Medulla oblongata (tissue), 1 donor: ENCODE measurements at regions not wholly inside any gene's neighbourhood (a gene's known extent, or its start where the extent isn't known, plus 50 kb on each side); places are given as distances from the start of the nearest gene placed in this dataset.

Experiments
- DNase-seq: peaks from one replicate; pipeline ENCODE4 v3.0.0-alpha.2; 2015; ENCODE audit errors: extremely low spot score

DNA sequence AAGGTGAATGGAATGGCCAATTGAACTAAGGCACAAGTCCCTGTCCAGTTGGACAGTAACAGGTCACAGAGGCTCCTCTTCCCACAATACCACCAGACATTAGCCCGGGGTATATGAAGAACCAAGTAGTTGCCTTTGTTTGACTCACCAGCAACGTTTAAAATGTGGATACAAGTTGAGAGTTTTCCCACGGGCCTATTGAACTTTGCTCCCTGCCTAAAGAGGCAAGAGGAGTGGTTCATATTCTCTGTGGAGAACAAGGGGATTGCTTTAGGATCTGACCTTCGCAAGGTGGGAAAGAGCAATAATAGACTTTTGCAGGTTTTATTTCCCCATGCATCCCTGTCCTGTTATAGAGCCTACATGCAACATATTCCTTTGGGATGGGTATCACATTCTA lies 177.2 kb downstream of the POU4F1 start:
- no peak for DNase-seq

DNA sequence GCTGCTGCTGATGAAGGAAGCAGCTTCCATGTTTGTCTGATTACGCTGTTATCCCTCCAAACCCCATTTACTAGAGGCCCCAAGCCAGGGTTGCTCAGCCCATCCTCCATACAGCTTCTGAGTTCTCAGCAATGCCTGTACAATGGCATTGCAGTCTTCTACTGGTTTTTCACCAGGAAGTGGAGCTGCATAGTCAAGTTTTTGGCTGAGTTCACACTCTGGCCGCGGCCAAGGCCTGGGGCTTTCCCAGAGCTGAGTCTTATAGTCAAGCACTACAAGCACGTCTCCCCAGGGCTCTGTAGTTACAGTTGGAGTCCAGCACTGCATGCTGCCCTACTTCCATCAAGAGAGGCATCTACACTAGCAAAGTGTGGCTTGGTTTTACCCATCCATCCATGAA lies 182.5 kb downstream of the POU4F1 start:
- peak; percentile 12 for DNase-seq

DNA sequence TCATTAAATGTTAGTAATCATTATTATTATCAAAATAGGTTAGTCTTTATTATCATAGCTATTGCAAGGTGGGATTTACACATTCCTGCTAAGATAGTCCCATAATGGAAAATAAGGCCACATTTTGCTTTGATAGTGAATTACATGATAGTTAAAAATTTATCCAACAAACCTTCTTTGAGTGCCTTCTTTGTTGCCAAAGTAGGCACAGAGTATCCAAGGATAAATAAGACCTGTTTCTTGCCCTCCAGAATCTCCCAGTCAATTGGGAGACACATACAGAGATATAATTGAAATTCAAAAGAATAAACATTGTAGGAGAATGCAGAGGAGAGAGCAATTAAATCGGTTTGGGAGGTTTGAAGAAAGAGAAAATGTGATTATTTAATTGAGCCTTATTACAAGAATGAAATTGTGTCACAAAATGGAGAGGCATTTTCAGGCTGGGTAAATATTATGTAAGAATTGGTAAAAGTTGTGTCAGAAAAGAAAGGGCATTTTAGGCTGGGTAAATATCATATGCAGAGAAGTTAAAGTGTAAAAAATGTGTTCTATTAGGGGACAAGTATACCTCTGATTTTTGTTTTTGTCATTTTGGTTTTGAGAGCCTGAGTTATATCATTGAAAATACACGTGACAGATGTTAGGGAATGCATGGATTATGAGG lies 189.3 kb downstream of the POU4F1 start:
- no peak for DNase-seq

DNA sequence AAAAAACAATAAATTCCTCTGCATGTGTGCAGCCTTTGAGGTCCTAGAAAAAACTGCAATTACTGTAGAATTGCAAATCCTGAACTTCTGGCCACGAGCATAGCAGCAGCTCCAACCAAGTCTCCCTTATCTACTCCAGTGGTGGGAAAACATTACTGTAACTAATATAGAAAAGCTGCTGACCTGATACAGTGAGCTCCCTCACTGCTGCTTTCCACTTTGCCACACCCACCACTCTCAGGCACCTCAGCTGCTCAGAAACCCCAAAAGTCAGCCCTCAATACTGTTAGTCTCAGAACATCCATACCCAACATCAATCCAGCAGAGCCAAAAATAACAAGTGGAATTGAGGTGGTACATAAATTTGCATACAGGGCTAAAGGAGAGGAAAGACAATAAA lies 192.5 kb downstream of the POU4F1 start:
- DNase-seq, result no peak

DNA sequence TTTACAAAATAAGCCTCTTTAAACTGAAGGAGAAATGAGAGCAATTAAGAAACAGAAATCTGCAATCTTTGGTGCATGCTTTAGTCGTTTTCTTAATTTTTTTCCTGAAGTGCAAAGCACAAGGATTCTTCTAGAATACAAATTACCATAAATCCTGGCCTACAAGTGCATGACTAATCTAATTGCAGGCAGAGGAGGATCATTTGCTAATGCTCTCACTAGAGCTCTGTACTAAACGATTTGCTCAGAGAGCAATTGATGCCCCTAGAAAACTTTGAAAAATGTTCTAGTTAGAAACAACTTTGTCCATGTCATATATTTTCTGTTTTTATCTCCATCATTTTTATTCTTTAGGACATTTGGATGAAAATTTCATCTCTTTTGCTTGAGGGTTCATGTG lies 193.2 kb downstream of the POU4F1 start:
- no peak for DNase-seq

DNA sequence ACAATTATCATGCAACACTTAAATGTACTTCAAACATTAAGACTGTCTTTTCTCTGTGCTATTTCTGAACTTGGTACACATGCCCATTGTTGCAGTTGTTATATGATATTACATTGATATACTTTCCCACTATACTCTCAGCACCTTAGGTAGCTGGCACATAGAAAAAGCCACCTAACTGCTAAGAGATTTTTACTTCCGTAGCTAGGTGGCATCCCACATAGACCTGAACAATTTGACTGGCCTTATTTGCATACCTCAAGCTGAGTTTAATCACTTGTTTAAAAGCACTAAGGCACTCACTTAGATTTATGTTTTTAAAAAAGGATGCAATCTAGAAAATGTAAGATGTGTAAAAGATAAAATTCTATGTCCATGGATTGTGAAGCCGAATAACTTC lies 194.2 kb downstream of the POU4F1 start:
- no peak for DNase-seq

DNA sequence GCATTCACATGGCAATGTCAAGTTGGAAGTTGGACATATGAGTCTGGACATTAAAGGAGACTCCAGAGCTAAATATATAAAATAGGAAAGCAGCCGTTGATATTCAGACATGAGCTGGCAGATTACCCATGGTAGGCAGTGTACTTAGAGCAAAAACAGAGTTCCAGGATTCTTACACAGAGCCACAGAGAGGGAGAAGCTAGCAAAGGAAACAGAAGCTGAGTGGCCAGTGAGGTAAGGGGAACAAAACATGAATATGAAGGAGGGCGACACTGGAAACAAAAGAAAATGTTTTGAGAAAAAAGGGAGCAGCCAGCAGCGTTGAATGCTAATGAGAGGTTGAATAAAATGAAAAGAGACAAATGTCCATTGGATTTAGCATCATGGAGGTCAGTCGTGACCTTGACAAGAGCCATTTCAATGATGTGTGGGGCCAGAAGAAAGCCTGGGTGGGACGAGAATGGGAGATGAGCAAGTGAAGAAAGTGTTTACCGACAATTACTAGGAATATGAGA lies 198.4 kb downstream of the POU4F1 start:
- no peak for DNase-seq

DNA sequence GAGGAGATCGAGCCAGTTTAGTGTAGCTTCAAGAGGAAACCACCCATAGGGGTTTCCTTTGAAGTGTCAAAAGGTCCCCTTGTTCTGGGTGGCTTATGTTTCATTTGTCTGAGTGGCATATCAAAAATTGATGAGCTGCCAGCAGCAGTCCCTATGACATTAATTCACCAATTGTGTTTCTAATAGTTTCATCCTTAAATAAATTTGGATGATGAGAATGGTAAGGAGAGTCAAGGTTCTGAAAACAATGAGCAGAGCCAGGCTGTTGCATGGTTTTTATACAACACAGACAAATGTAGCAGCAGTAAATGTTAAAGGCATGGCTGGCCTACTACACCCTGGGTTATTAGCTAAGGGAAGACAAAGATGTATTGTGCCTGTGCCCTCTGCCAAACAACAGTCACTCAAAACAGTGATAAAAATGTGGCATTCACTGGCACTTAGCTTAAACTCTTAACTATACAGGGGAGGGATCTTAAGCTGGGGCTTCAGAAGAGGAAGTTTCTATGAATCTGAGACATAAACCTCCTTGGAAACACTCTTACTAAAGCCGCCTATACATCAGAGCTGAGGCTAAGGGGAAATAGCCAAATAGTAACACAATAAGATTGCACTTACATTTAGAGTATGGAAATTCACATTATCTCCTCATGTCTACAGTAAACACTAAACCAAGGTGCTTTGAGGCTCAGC lies 200.5 kb downstream of the POU4F1 start:
- no peak for DNase-seq

DNA sequence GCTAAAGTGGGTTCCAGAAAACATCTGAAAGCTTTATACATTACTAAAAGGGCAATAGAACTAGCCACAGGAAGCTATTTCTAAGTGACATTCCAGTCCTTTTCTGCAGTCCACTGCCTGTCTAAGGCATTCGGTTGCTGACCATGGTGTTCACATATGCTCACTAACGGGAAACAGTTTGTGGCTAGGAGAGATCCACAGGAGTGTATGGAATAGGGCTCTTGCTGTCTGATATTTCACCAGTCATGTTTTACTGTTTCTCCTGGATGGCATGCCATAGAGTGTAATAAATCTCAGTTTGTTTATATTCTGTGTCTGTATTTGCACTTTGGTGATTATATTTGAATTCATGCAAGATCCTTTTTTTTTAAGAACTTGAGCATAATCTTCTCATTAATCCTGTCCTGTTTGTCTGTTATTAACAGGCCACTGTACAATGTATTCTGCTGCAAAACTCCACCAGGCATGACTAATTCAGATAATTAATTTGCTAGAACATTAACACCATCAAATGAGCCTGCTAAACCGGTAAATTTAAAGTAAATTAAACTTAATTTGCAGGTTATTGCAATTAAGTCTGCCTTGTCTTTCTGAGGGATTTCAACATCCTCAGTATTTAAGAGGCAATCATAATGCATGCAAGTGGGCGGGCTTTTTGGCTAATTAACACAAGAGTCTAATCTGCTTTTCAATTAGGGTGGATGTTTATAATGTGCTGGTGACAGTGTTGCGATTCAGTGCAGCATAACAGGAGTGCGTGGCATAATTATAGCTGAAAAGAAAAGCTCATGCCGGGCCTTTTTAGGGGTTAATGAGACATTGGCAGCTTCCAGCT lies 201.3 kb downstream of the POU4F1 start:
- DNase-seq, result no peak

DNA sequence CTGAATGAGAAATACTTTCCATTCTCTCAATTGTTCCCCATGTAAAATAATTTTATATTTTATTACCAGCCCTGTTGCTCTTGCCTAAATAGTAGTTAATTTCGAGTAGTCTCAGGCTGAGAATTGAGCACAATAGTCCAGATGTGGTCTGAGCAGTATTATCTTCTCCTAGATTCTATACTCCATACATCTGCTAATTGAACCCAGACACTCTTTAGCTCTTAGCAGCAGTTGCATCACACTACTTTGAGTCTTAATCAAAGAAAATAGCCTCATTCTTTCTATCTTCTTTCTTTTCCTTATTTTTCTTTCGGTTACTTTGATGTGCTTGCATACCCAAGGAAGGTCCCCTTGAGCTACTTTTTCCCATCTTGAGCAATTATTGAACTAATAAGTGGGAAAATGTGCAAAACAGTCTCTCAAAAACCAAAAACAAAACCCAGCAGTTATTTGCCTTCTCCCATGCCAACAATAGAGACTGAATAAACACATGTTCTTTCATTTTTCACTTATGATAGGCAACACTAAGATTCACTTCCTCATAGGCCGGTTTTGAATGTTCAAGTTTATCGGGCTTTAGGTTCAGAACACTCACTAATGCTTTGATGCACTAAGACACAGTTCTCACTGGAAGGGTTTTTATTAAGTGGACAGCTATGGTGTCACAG lies 204.5 kb downstream of the POU4F1 start:
- DNase-seq, result no peak

DNA sequence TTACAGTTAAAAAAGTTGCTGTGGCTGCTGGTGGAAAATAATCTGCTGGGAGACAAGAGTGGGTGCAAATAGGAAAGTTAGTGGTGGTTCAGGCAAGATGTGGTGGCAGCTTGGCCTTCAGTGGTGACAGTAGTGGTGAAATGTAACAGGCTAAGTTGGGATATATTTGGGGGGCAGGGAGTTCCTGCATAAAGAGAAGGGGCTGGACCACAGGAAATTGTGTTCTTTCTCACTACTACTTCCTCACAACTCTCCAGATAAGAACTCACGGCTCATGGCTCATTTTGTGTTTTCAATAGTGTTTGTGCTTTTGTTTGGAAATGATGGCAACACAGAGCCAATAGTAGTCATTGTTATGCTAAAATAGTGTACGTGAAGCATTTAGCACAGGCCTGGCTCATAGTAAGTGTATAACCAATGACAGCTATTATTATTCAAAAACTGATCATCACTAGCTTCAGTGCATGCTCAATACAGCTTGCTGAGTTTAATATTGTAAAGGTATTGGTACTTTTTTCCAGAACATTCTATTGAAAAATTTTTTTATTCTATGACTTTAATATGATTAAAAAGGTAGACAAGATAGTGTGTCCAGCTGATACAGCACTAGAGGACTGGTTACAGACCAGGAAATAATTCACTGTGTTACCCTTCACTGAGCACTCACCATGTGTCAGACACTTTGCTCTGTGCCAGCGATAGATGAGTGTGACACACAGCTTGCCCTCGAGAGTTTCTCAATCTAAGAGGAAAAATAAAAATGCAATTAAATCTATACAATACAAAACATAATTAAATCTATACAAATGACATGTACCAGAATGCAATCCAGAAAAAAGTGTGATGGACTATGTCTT lies 209.8 kb downstream of the POU4F1 start:
- DNase-seq, result no peak

DNA sequence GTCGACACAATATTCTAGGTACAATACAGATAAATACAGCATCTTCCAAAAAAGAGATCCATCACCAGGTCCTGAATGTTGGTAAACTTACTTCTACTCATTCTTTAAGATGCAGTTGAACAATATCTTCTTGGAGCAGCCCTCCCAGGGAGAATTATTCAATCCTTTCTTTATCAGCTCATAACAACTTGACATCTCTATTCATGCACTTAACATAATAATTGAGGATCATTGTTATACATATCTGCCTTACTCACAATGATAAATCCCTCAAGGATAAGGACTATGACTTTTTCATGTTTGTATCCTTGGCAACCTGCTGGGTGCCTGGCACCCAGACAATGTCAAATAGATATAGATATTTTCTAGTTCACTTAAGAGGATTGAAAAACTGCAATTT lies 219.5 kb downstream of the POU4F1 start:
- DNase-seq, result no peak

DNA sequence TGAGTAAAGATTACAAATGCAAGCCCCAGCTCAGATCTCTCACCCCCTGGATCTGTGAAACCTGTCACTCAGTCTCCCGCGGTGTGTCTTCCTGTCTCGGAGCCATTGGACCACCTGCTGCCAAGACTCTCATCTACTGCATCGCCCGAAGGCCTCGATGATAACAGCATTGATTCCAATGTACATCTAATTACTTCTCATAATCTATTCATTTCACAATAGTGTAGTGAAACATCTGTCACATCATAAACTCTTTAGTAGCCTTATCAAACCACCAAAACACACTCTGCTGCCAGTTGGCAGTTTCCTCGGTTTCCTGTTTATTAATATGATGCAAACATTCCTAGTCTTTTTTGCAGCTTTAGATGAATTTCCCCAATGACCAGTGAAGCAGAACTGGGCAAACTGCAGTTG lies 220.3 kb downstream of the POU4F1 start:
- no peak for DNase-seq

DNA sequence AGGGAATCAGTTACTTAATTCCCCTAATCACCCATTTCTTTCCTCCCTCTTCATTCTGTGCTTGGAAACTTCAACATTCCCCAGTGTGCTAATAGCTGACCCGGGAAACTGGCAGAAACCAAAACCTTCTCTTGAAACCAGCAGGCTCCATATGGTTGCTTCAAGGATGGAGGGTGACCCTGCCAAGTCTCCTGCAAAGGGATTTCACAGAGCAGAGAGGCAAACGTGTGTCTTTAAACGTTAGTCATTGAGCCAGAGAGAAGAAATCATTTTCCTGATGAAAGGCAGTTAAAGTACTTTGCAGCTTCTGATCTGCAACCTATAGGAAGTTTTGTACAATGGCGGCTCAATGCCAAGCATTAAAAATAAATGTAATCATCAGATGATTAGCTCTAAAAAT lies 220.9 kb downstream of the POU4F1 start:
- peak; percentile 13 for DNase-seq

DNA sequence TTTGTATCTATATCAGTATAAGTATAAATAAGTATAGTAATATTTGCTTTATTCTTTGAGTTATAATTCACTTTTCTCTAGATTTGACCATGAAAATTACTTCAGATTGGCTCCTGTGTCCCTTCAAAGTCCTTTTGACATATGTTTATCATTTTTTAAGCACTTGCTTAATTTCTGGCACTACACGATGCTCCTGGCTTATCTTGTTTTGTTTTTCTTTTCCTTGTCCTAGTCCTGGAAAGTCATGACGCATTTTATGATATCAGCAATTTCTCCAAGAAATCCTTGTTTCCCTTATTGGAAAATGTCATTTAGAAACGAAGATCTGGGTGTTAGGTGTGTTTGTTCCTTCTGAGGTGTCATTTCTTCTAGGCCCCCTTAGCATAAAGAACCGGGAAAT lies 226.5 kb downstream of the POU4F1 start:
- no peak for DNase-seq

DNA sequence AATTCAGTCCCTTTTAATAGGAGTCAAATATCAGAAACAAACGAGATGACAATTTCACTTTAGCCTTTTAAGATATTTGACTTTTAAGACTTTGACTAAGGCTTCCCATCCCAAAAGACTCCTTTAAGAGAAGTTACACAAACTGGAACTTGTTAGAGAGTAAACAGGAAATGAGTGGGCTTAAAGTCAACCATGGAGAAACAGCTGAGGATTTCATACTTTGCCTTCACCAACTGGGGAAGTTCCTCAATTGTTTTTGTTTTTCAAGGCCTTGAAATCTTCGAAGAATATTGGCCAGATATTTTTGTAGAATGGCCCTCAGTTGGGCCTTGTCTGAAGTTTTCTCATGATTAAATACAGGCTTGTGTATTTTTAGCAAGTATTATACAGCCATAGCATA lies 227.3 kb downstream of the POU4F1 start:
- DNase-seq, result no peak

DNA sequence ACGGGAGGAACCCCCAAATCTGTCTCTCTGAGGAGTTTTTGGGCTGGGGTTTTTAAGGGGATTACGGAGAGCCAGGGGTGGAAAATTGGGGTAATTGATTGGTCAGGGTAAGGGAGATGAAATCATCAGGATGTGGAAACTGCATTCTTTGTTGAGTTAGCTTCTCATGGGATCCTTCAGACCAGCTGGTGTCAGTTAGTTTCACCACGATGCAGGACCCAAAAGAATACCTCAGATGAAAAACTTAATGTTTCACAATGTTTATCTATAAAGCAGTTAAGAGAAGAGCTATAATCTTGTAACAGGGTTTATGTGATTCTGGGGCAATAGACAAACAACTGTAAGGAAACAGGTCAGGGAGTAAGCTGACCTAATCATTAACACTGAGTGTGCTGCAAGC lies 230.8 kb downstream of the POU4F1 start:
- no peak for DNase-seq

DNA sequence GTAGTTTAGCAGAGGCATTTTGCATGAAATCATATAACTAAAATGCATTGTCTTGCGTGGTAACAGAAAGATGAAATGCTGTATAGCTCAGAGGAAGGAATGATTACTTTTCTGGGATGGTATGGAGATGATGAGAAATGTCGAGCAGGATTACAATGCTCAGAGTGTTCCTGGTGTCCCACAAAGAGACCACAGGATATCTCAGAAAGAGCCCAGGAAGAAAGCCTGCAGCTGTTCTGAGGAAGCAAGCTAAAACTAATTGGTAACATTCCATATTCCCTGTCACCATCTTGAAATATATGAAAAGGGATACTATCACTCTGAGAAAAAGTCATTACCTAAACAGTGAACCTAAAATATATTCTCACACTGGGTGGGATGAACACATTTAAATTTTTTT lies 233.1 kb downstream of the POU4F1 start:
- DNase-seq, result no peak

DNA sequence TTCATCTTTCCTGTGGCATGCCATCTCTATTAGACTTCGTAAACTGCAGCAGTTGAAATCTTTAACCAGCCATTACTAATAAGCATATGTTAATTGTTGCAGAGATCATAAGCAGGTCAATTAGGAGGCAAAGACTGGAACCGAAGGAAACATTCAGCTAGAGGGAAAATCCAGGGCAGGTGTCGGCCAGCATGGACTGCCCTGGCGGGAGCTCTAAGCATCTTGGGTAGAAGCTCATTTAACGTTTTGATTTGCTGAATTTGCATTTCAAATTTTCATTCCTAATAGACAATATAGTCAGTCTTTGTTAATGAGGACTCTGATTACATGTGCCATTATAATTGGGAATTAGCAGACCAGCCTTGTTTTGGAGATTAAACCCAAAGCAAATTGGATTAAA lies 238.6 kb downstream of the POU4F1 start:
- DNase-seq, result no peak

DNA sequence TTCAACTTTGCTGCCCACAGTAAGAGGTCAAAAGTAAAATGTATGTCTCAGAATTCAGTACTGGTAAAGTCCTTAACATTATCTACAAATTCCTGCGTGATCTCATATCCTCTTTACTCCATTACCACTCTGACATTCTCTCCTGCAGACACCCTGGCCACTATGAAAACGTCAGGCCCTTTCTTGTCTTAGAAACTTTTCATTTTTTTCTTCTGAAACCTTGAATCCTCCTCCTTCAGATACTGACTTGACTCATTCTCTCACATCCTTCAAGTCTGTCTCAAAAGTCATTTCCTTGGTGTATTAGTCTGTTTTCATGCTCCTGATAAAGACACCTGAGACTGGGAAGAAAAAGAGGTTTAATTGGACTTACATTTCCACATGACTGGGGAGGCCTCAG lies 262.3 kb downstream of the POU4F1 start:
- DNase-seq, result no peak

DNA sequence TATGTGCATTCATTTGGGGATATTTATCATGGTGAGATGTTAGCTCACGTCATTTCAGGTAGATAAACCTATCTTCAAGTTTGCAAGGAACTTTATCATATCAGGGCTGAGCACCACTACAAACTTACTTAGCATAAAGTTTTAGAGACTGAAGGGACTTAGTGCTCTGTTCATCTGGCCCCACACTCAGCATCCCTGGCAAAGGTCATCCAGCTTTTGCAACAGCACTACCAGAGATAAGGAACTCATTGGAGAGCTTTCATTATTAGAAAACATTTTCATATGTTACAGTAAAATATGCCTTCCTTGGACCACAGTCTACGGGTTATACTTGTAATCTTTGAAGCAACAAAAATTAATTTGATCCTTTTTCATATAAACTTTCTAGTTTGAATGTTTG lies 263.4 kb downstream of the POU4F1 start:
- no peak for DNase-seq
